GM12878 (cell line): ENCODE measurements at regions not wholly inside any gene's neighbourhood (a gene's known extent, or its start where the extent isn't known, plus 50 kb on each side); places are given as distances from the start of the nearest gene placed in this dataset.

Source experiments
- ATAC-seq: fragments of 200-7000 bp; cut with Tn5 transposase; 3 replicates; pipeline ENCODE4 v1.9.1; 2020; ENCODE audit warnings: mild to moderate bottlenecking, moderate library complexity
- BruUV-seq: library from RNA; stranded (reverse); fragments of 400-500 nt; replicated peaks from 2 replicates; lab custom pipeline; 2021; lab: Mats Ljungman, UMichigan
- CTCF ChIA-PET: fragments of 300-600 bp; sonication (Branson Sonifier 250); formaldehyde crosslinking; extraction: SDS; loops from one replicate; lab custom pipeline; 2021; ENCODE audit warnings: inconsistent platforms; lab: Yijun Ruan, JAX
- POLR2A ChIA-PET: fragments of 350-600 bp; formaldehyde crosslinking; extraction: SDS; loops from one replicate; lab custom pipeline; 2021; ENCODE audit warnings: inconsistent platforms; lab: Charles Lee
- RAD21 ChIA-PET: fragments of 300-600 bp; sonication (Branson Sonifier 250); formaldehyde crosslinking; loops from one replicate; lab custom pipeline; 2023; ENCODE audit warnings: antibody characterized with exemption; ENCODE audit not compliant: unreplicated experiment; lab: Charles Lee
- SMC1A ChIA-PET: fragments of 300-600 bp; sonication (Branson Sonifier 250); formaldehyde crosslinking; loops from one replicate; lab custom pipeline; 2023; ENCODE audit not compliant: unreplicated experiment, uncharacterized antibody; lab: Charles Lee
- DNase-seq: peaks from one replicate; pipeline ENCODE4 v3.0.0-alpha.2; 2011; ENCODE audit warnings: low read depth, low spot score
- FAIRE-seq: peaks from 3 replicates; lab custom pipeline; 2011; peaks lifted over from hg19 to GRCh38; lab: Jason Lieb, UNC
- H2AFZ ChIP-seq: 2 replicates; pipeline ENCODE4 v1.6.0; 2011; ENCODE audit warnings: low read depth, low read length, control low read depth; ENCODE audit not compliant: control insufficient read depth
- H3K27ac ChIP-seq: 2 replicates; pipeline ENCODE4 v1.5.1; 2011; ENCODE audit warnings: control low read depth; ENCODE audit not compliant: control insufficient read depth, insufficient read depth
- H3K27me3 ChIP-seq, 2 experiments: replicated peaks in 1 of 2; 2 replicates each; pipeline versions ENCODE4 v1.6.0 to v1.6.1; 2011; ENCODE audit warnings: low read length in 1 of 2; ENCODE audit not compliant: control insufficient read depth in 2 of 2, insufficient read depth in 2 of 2
- H3K36me3 ChIP-seq, 2 experiments: 2 replicates each; pipeline ENCODE4 v1.5.1; 2011; ENCODE audit warnings: low read length in 1 of 2; ENCODE audit not compliant: control insufficient read depth in 2 of 2, insufficient read depth in 2 of 2
- H3K4me1 ChIP-seq: 2 replicates; pipeline ENCODE4 v1.6.1; 2011; ENCODE audit warnings: mild to moderate bottlenecking, low read length, moderate library complexity, mixed read lengths; ENCODE audit not compliant: control insufficient read depth, insufficient read depth
- H3K4me2 ChIP-seq: 2 replicates; pipeline ENCODE4 v1.6.0; 2011; ENCODE audit warnings: control low read depth; ENCODE audit not compliant: control insufficient read depth, insufficient read depth
- H3K4me3 ChIP-seq: fragments of 200-600 bp; sonication (generic); 2 replicates; pipeline ENCODE4 v1.5.1; 2016
- H3K79me2 ChIP-seq: 2 replicates; pipeline ENCODE4 v1.6.0; 2011; ENCODE audit warnings: low read length; ENCODE audit not compliant: control insufficient read depth, insufficient read depth
- H3K9ac ChIP-seq: 2 replicates; pipeline ENCODE4 v1.8.0; 2011; ENCODE audit warnings: low read length, control low read depth, mixed read lengths; ENCODE audit not compliant: control insufficient read depth, insufficient read depth
- H3K9me3 ChIP-seq: replicated peaks from 3 replicates; pipeline ENCODE4 v1.5.1; 2011; ENCODE audit warnings: mild to moderate bottlenecking, low read length; ENCODE audit not compliant: control insufficient read depth, insufficient read depth
- H4K20me1 ChIP-seq: 2 replicates; pipeline ENCODE4 v1.6.0; 2011; ENCODE audit not compliant: control insufficient read depth, insufficient read depth
- FOXM1 ChIP-seq: IDR thresholded peaks from 2 replicates; pipeline ENCODE4 v1.6.1; 2012; ENCODE audit warnings: low read depth, mild to moderate bottlenecking, inconsistent platforms, low read length, moderate library complexity
- KDM1A ChIP-seq: fragments of 200-600 bp; sonication (generic); IDR thresholded peaks from 2 replicates; pipeline ENCODE4 v1.6.1; 2016; ENCODE audit warnings: borderline replicate concordance
- PAX8 ChIP-seq: fragments of 450-650 bp; IDR thresholded peaks from 2 replicates; pipeline ENCODE4 v1.6.1; 2017; ENCODE audit warnings: mild to moderate bottlenecking, moderate library complexity
- PML ChIP-seq: IDR thresholded peaks from 2 replicates; pipeline ENCODE4 v1.6.1; 2012; ENCODE audit warnings: low read length, inconsistent platforms
- POLR2A ChIP-seq: IDR thresholded peaks from 2 replicates; pipeline ENCODE4 v1.6.1; 2011; ENCODE audit warnings: low read depth, mild to moderate bottlenecking, low read length
- RAD51 ChIP-seq: fragments of 450-650 bp; IDR thresholded peaks from 2 replicates; pipeline ENCODE4 v1.6.1; 2016; ENCODE audit warnings: moderate library complexity, mild to moderate bottlenecking, inconsistent platforms
- SIN3A ChIP-seq: IDR thresholded peaks from 2 replicates; pipeline ENCODE4 v1.6.1; 2012; ENCODE audit warnings: low read depth, low read length, improper control_type of control experiment
- SREBF1 ChIP-seq: IDR thresholded peaks from 2 replicates; pipeline ENCODE4 v1.6.1; 2012; ENCODE audit warnings: mild to moderate bottlenecking, low read length
- TCF3 ChIP-seq: IDR thresholded peaks from 2 replicates; pipeline ENCODE4 v1.6.1; 2012; ENCODE audit warnings: low read depth, mild to moderate bottlenecking, low read length, borderline replicate concordance; ENCODE audit not compliant: insufficient read depth
- ZZZ3 ChIP-seq: IDR thresholded peaks from 2 replicates; pipeline ENCODE4 v1.6.1; 2011; ENCODE audit warnings: low read depth; ENCODE audit not compliant: control insufficient read depth, insufficient read length
- WGBS: methylation state at CpG from one replicate; pipeline ENCODE4 v1.1.6; 2016; ENCODE audit warnings: low lambda C conversion rate; ENCODE audit not compliant: insufficient replicate concordance, insufficient coverage; ENCODE audit errors: missing lambda C conversion rate; 5-methylcytosine and 5-hydroxymethylcytosine counted together
- in situ Hi-C: fragments of 300-500 bp; cut with MboI; formaldehyde crosslinking; loops from 9 replicates; pipeline ENCODE4 v1.14.3; 2018; ENCODE audit warnings: mixed read lengths
- intact Hi-C: fragments of 100-400 bp; cut with micrococcal nuclease; formaldehyde crosslinking; loops from one replicate; pipeline ENCODE4 v1.14.2; 2022; ENCODE audit not compliant: unreplicated experiment
- TF ChIP-seq, protein P1 (sequence below): fragments of 450-650 bp; IDR thresholded peaks from 2 replicates; pipeline ENCODE4 v1.6.1; 2016; ENCODE audit warnings: mild to moderate bottlenecking, moderate library complexity, borderline replicate concordance
- TF ChIP-seq, protein P2 (sequence below): IDR thresholded peaks from 2 replicates; pipeline ENCODE4 v1.6.1; 2012; ENCODE audit warnings: improper control_type of control experiment, low read depth, low read length; ENCODE audit not compliant: insufficient replicate concordance
- TF ChIP-seq, protein P3 (sequence below): fragments of 450-650 bp; IDR thresholded peaks from 2 replicates; pipeline ENCODE4 v1.6.1; 2016; ENCODE audit warnings: mild to moderate bottlenecking

DNA sequence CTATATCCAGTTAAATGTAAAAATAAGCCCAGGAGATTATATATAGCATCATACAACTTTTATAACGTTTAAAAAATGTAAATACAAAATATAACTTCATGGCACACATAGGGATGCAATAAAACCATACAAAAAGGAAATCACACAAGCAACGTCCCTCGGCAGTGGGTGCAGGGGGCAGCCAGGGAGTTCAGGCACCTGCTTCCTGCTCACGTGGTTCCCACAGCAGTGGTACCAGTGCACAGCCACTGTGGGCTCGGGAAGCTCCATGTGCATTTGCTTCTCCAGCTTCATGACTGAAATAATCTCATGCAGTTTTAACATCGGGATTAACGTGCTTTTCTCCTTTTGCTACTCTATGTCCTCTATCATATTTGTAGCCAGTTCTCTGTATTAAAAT is 255.5 kb upstream of the CXCL12 start:
- no peaks in the 10 kb centered on the region for H3K79me2 ChIP-seq
- 15% methylated on average over 7 of the region's 7 CpGs for WGBS
- TF ChIP-seq, protein P1, sequence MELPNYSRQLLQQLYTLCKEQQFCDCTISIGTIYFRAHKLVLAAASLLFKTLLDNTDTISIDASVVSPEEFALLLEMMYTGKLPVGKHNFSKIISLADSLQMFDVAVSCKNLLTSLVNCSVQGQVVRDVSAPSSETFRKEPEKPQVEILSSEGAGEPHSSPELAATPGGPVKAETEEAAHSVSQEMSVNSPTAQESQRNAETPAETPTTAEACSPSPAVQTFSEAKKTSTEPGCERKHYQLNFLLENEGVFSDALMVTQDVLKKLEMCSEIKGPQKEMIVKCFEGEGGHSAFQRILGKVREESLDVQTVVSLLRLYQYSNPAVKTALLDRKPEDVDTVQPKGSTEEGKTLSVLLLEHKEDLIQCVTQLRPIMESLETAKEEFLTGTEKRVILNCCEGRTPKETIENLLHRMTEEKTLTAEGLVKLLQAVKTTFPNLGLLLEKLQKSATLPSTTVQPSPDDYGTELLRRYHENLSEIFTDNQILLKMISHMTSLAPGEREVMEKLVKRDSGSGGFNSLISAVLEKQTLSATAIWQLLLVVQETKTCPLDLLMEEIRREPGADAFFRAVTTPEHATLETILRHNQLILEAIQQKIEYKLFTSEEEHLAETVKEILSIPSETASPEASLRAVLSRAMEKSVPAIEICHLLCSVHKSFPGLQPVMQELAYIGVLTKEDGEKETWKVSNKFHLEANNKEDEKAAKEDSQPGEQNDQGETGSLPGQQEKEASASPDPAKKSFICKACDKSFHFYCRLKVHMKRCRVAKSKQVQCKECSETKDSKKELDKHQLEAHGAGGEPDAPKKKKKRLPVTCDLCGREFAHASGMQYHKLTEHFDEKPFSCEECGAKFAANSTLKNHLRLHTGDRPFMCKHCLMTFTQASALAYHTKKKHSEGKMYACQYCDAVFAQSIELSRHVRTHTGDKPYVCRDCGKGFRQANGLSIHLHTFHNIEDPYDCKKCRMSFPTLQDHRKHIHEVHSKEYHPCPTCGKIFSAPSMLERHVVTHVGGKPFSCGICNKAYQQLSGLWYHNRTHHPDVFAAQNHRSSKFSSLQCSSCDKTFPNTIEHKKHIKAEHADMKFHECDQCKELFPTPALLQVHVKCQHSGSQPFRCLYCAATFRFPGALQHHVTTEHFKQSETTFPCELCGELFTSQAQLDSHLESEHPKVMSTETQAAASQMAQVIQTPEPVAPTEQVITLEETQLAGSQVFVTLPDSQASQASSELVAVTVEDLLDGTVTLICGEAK, result no peak
- TF ChIP-seq, protein P2, sequence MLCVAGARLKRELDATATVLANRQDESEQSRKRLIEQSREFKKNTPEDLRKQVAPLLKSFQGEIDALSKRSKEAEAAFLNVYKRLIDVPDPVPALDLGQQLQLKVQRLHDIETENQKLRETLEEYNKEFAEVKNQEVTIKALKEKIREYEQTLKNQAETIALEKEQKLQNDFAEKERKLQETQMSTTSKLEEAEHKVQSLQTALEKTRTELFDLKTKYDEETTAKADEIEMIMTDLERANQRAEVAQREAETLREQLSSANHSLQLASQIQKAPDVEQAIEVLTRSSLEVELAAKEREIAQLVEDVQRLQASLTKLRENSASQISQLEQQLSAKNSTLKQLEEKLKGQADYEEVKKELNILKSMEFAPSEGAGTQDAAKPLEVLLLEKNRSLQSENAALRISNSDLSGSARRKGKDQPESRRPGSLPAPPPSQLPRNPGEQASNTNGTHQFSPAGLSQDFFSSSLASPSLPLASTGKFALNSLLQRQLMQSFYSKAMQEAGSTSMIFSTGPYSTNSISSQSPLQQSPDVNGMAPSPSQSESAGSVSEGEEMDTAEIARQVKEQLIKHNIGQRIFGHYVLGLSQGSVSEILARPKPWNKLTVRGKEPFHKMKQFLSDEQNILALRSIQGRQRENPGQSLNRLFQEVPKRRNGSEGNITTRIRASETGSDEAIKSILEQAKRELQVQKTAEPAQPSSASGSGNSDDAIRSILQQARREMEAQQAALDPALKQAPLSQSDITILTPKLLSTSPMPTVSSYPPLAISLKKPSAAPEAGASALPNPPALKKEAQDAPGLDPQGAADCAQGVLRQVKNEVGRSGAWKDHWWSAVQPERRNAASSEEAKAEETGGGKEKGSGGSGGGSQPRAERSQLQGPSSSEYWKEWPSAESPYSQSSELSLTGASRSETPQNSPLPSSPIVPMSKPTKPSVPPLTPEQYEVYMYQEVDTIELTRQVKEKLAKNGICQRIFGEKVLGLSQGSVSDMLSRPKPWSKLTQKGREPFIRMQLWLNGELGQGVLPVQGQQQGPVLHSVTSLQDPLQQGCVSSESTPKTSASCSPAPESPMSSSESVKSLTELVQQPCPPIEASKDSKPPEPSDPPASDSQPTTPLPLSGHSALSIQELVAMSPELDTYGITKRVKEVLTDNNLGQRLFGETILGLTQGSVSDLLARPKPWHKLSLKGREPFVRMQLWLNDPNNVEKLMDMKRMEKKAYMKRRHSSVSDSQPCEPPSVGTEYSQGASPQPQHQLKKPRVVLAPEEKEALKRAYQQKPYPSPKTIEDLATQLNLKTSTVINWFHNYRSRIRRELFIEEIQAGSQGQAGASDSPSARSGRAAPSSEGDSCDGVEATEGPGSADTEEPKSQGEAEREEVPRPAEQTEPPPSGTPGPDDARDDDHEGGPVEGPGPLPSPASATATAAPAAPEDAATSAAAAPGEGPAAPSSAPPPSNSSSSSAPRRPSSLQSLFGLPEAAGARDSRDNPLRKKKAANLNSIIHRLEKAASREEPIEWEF, result no peak
- no peak for TF ChIP-seq FOXM1
- TF ChIP-seq PML, result no peak
- no peak for TF ChIP-seq SREBF1
- no peak for TF ChIP-seq SIN3A
- no peak for TF ChIP-seq ZZZ3
- TF ChIP-seq PAX8, result no peak
- no peak for TF ChIP-seq RAD51
- TF ChIP-seq KDM1A, result no peak
- no peak for TF ChIP-seq TCF3
- TF ChIP-seq POLR2A, result no peak
- TF ChIP-seq, protein P3, sequence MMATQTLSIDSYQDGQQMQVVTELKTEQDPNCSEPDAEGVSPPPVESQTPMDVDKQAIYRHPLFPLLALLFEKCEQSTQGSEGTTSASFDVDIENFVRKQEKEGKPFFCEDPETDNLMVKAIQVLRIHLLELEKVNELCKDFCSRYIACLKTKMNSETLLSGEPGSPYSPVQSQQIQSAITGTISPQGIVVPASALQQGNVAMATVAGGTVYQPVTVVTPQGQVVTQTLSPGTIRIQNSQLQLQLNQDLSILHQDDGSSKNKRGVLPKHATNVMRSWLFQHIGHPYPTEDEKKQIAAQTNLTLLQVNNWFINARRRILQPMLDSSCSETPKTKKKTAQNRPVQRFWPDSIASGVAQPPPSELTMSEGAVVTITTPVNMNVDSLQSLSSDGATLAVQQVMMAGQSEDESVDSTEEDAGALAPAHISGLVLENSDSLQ, result no peak
- no peak overlapping the region for H3K4me2 ChIP-seq
- H3K4me1 ChIP-seq, result no peaks in the 10 kb centered on the region
- ATAC-seq (no peak), FAIRE-seq (no peak), DNase-seq (no peak)
- in situ Hi-C loops, result no loop called here
- ChIA-PET CTCF (no interaction called here), SMC1A (no interaction called here), RAD21 (no interaction called here), POLR2A (no interaction called here)
- H3K9ac ChIP-seq, result no peak overlapping the region
- no TSS peak for BruUV-seq
- no peaks in the 10 kb centered on the region for H3K36me3 ChIP-seq
- H3K27ac ChIP-seq, result no peak overlapping the region
- no peaks in the 10 kb centered on the region for H4K20me1 ChIP-seq
- no peaks in the 10 kb centered on the region for H3K27me3 ChIP-seq
- H3K9me3 ChIP-seq, result no peaks in the 10 kb centered on the region
- no peak overlapping the region for H3K4me3 ChIP-seq
- intact Hi-C loops, result no loop called here
- no peak overlapping the region for H2AFZ ChIP-seq
